ENCODE measurements at regions not wholly inside any gene's neighbourhood (a gene's known extent, or its start where the extent isn't known, plus 50 kb on each side); places are given as distances from the start of the nearest gene placed in this dataset.

DNA sequence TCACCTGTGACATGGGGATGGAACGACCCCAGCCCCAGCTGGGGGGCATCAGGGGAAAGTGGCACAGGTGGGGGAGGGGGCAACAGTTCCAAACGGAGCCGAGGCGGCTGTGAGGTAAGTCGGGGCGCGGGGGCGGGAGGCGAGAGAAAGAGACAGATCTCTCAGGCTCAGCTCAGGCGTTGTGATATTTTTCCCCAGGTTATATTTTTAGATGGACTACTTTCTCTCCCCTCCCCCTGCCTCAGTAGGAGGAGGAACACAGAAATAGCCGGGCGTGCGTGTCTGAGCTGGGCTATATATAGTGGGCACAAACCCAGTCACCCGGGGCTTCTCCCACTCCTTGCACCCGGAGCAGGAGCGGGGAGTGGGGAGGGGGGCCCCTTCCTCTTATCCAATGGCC, 91.0 kb upstream of the LINGO1 start:
- H3K36me3 ChIP-seq (ENCODE audit: control insufficient read depth in 2 of 4, insufficient read depth in 4 of 4, low read length in 3 of 4), result no peaks in the 10 kb centered on the region
- 0 out of 2 replicates have a peak overlapping the region, but pooled peaks have one; percentile 40 for H2BK5ac ChIP-seq (ENCODE audit: low read depth, low read length)
- H3K23me2 ChIP-seq (ENCODE audit: low read depth, low read length), result no peaks in the 10 kb centered on the region
- FAIRE-seq (no peak), DNase-seq (ENCODE audit: low read depth in 1 of 2, low spot score in 2 of 2) (no peak)
- no peak overlapping the region for H4K91ac ChIP-seq (replicated peaks; ENCODE audit: insufficient read length, low read length)
- H2AK5ac ChIP-seq (ENCODE audit: low read depth, low read length), result no peak overlapping the region
- no peak overlapping the region for H4K5ac ChIP-seq (ENCODE audit: insufficient read length, low read depth, low read length)
- no peak overlapping the region for H2BK15ac ChIP-seq (ENCODE audit: low read length)
- H3K4me1 ChIP-seq (replicated peaks in 1 of 4; ENCODE audit: control insufficient read depth in 3 of 4, insufficient read depth in 4 of 4, low read length in 3 of 4), result peaks cover 0 to 4% (median 1%) of the 10 kb centered on the region in 4 experiments; a peak in 1 of 7 replicates
- no peaks in the 10 kb centered on the region for H3K9me3 ChIP-seq (ENCODE audit: insufficient read depth in 2 of 2, low read depth in 1 of 2, low read length in 1 of 2)
- H3K14ac ChIP-seq (ENCODE audit: insufficient read length), result no peak overlapping the region
- no peak overlapping the region for H3K23ac ChIP-seq (ENCODE audit: insufficient read length)
- H3K9ac ChIP-seq (replicated peaks in 1 of 4; ENCODE audit: extremely low read depth in 1 of 4, low read depth in 3 of 4, low read length in 3 of 4), result no peak overlapping the region
- POLR2A ChIA-PET (ENCODE audit: partially characterized antibody), result no interaction called here
- peak overlapping the region; percentile 16; the same call in 1 of the 2 replicates for H4K8ac ChIP-seq (ENCODE audit: extremely low read depth, insufficient read depth, low read length)
- H3K4me3 ChIP-seq (ENCODE audit: extremely low read depth in 1 of 4, insufficient read depth in 2 of 4, low read depth in 3 of 4, low read length in 4 of 4), result no peak overlapping the region
- H3K56ac ChIP-seq (replicated peaks; ENCODE audit: insufficient read length, low read depth, low read length), result no peak overlapping the region
- CTCF ChIA-PET (ENCODE audit: partially characterized antibody), result interaction anchor here (4.1 kb wide), 1 partner anchor 9 kb away, joined by 16 read pairs; no protein-coding TSS in a partner anchor
- no peaks in the 10 kb centered on the region for H4K20me1 ChIP-seq (replicated peaks in 1 of 2; ENCODE audit: control insufficient read depth in 1 of 2, insufficient read depth in 2 of 2, low read length in 2 of 2)
- H3K27ac ChIP-seq (ENCODE audit: low read depth, low read length), result no peak overlapping the region
- peak overlapping the region; percentile 50; the same call in 1 of the 2 replicates for H2BK12ac ChIP-seq (ENCODE audit: low read depth, low read length)
- no peak overlapping the region for H2AFZ ChIP-seq (ENCODE audit: low read length)
- H3K4ac ChIP-seq (replicated peaks; ENCODE audit: insufficient read length, low read depth, low read length), result no peak overlapping the region
- no peaks in the 10 kb centered on the region for H3K79me1 ChIP-seq (ENCODE audit: low read depth, low read length)
- H3K4me2 ChIP-seq (ENCODE audit: insufficient read depth in 1 of 2, low read depth in 2 of 2, low read length in 2 of 2), result no peak overlapping the region
- H3K18ac ChIP-seq (ENCODE audit: extremely low read depth, low read length), result no peak overlapping the region
- no peak overlapping the region for H2BK20ac ChIP-seq (ENCODE audit: low read length)
- no peak for TF ChIP-seq CEBPB (IDR thresholded peaks at IDR 0.05; ENCODE audit: low read depth, low read length)
- no peak for TF ChIP-seq RXRA (IDR thresholded peaks at IDR 0.05; ENCODE audit: insufficient read depth, low read depth, low read length)
- no peak for TF ChIP-seq YY1 (IDR thresholded peaks at IDR 0.05; ENCODE audit: low read depth, low read length)
- no peak for TF ChIP-seq SRF (IDR thresholded peaks at IDR 0.05; ENCODE audit: low read depth, low read length)
- TF ChIP-seq JUN (IDR thresholded peaks at IDR 0.05; ENCODE audit: low read depth, low read length), result no peak
- no peak for TF ChIP-seq SP4 (IDR thresholded peaks at IDR 0.05; ENCODE audit: low read length)
- no peak for TF ChIP-seq RAD21 (IDR thresholded peaks at IDR 0.05 in 1 of 2, conservative IDR thresholded peaks at IDR 0.05 in 1 of 2; ENCODE audit: low read depth in 2 of 2, low read length in 2 of 2)
- no peak for TF ChIP-seq POLR2AphosphoS5 (IDR thresholded peaks at IDR 0.05; ENCODE audit: low read depth, low read length)
- no peak for TF ChIP-seq KDM5A (IDR thresholded peaks at IDR 0.05; ENCODE audit: low read length)
- TF ChIP-seq EZH2 (IDR thresholded peaks at IDR 0.05; ENCODE audit: low read depth, low read length, severe bottlenecking), result no peak
- no peak for TF ChIP-seq GTF2F1 (IDR thresholded peaks at IDR 0.05; ENCODE audit: borderline replicate concordance, low read depth, low read length)
- no peak for TF ChIP-seq KDM4A (IDR thresholded peaks at IDR 0.05; ENCODE audit: low read depth, low read length, severe bottlenecking)
- no peak overlapping the region for H2BK120ac ChIP-seq (replicated peaks; ENCODE audit: low read depth, low read length)
- 89% methylated on average over 7 of the region's 16 CpGs; no CpG with 5 or more reads in 1 of the 2 experiments for WGBS, 2 experiments (ENCODE audit: extremely low coverage in 1 of 2, insufficient coverage in 1 of 2, insufficient read length in 1 of 2, insufficient replicate concordance in 2 of 2, low coverage in 1 of 2, low lambda C conversion rate in 2 of 2, missing lambda C conversion rate in 1 of 2)
- no peaks in the 10 kb centered on the region for H3K27me3 ChIP-seq (replicated peaks in 1 of 4; ENCODE audit: control insufficient read depth in 3 of 4, extremely low read depth in 1 of 4, insufficient read depth in 3 of 4, low read length in 3 of 4)
- no peaks in the 10 kb centered on the region for H3K79me2 ChIP-seq (ENCODE audit: control insufficient read depth in 1 of 2, insufficient read depth in 2 of 2, low read length in 2 of 2)

All from H1 (cell line).